Transverse colon (tissue), 4 donors: ENCODE measurements at regions not wholly inside any gene's neighbourhood (a gene's known extent, or its start where the extent isn't known, plus 50 kb on each side); places are given as distances from the start of the nearest gene placed in this dataset.

ENCODE experiments used
- CTCF ChIP-seq, 5 experiments: fragments of 200-600 bp in 3 of 5; fragments of 450-650 bp in 2 of 5; sonication (generic) in 3 of 5; IDR thresholded peaks; 1 replicate in 2 of 5; 2 replicates in 3 of 5; pipeline ENCODE4 v1.5.1; 2016 to 2017; ENCODE audit warnings: antibody characterized with exemption in 5 of 5, inconsistent platforms in 3 of 5, mild to moderate bottlenecking in 2 of 5, moderate library complexity in 1 of 5
- POLR2A ChIP-seq: fragments of 450-650 bp; IDR thresholded peaks from one replicate; pipeline ENCODE4 v1.6.1; 2016; ENCODE audit warnings: antibody characterized with exemption, mild to moderate bottlenecking, moderate library complexity
- POLR2AphosphoS5 ChIP-seq, 3 donors: sonication (generic); formaldehyde crosslinking; IDR thresholded peaks; one replicate each; pipeline ENCODE4 v1.6.1; 2016; ENCODE audit warnings: antibody characterized with exemption in 3 of 3

- TF ChIP-seq POLR2AphosphoS5 (IDR thresholded peaks at IDR 0.05) = no peak
- no peak for TF ChIP-seq CTCF (IDR thresholded peaks at IDR 0.05)
- no peak for TF ChIP-seq POLR2A
Measured at GRCh38 chr6:166693880-166694279, 66.8 kb upstream of the RPS6KA2 start.
